HCT116 (cell line): ENCODE measurements at regions not wholly inside any gene's neighbourhood (a gene's known extent, or its start where the extent isn't known, plus 50 kb on each side); places are given as distances from the start of the nearest gene placed in this dataset.

ENCODE experiments used
- EZH2 ChIP-seq: fragments of 200-600 bp; sonication (generic); IDR thresholded peaks from 2 replicates; pipeline ENCODE4 v1.6.1; 2017; ENCODE audit warnings: antibody characterized with exemption, mixed run types
- ZNF274 ChIP-seq: fragments of 200-500 bp; sonication (Bioruptor generic); IDR thresholded peaks from 2 replicates; pipeline ENCODE4 v1.6.1; 2014; ENCODE audit warnings: mild to moderate bottlenecking, low read depth, low read length, inconsistent platforms
- TF ChIP-seq, protein P1 (sequence below), 3 experiments: fragments of 200-600 bp in 1 of 3; sonication (generic) in 1 of 3; IDR thresholded peaks in 2 of 3; conservative IDR thresholded peaks in 1 of 3; 2 replicates each; pipeline ENCODE4 v1.5.1; 2012 to 2017; ENCODE audit warnings: low read depth in 2 of 3, low read length in 2 of 3, antibody characterized with exemption in 1 of 3, borderline replicate concordance in 1 of 3, control low read depth in 1 of 3, mild to moderate bottlenecking in 1 of 3, mixed read lengths in 1 of 3, mixed run types in 1 of 3, moderate library complexity in 1 of 3; ENCODE audit not compliant: insufficient read depth in 1 of 3

DNA sequence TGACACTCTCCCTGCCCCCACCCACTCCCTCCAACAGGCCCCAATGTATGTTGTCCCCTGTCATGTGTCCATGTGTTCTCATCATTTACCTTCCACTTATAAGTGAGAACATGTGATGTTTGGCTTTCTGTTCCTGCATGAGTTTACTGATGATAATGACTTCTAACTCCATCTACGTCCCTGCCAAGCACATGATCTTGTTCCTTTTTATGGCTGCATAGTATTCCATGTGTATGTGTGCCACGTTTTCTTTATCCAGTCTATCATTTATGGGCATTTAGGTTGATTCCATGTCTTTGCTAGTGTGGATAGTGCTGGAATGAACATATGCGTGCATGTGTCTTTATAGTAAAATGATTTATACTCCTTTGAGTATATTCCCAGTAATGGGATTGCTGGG, 100.0 kb upstream of the LHX5 start:
- TF ChIP-seq, protein P1, sequence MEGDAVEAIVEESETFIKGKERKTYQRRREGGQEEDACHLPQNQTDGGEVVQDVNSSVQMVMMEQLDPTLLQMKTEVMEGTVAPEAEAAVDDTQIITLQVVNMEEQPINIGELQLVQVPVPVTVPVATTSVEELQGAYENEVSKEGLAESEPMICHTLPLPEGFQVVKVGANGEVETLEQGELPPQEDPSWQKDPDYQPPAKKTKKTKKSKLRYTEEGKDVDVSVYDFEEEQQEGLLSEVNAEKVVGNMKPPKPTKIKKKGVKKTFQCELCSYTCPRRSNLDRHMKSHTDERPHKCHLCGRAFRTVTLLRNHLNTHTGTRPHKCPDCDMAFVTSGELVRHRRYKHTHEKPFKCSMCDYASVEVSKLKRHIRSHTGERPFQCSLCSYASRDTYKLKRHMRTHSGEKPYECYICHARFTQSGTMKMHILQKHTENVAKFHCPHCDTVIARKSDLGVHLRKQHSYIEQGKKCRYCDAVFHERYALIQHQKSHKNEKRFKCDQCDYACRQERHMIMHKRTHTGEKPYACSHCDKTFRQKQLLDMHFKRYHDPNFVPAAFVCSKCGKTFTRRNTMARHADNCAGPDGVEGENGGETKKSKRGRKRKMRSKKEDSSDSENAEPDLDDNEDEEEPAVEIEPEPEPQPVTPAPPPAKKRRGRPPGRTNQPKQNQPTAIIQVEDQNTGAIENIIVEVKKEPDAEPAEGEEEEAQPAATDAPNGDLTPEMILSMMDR (IDR thresholded peaks at IDR 0.05 in 2 of 3, conservative IDR thresholded peaks at IDR 0.05 in 1 of 3; ENCODE audit: borderline replicate concordance in 1 of 3, insufficient read depth in 1 of 3, low read depth in 2 of 3, low read length in 2 of 3), result no peak
- TF ChIP-seq EZH2 (no peak), ZNF274 (no peak)
